ENCODE measurements at regions not wholly inside any gene's neighbourhood (a gene's known extent, or its start where the extent isn't known, plus 50 kb on each side); places are given as distances from the start of the nearest gene placed in this dataset.
A peak's percentile ranks its signal among the peaks of the same experiment; 100 is the strongest.

DNA sequence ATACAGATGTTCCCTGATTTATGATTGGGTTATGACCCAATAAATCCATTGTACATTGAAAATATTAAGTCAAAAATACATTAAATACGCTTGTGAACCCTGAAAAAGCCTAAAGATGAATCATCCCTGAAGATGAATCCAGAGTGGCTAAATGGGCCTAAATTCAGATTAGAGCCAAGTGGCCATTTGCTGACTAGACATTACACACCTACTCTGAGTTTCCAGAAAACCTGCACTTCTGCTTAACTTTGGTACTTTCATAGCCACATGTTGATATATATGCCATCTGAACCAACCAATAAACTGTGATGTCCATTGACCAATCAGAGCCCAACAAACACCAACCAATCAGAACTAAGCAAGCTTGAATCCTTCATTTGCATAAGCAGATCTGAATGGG is 106.9 kb downstream of the WT1 start:
- H3K4me1 ChIP-seq (ENCODE audit: insufficient read depth, low read length), result peaks cover 39% of the 10 kb centered on the region
- H3K9me3 ChIP-seq (ENCODE audit: insufficient read depth, low read length, severe bottlenecking), result no peaks in the 10 kb centered on the region
- ATAC-seq (ENCODE audit: insufficient read depth, low read depth) (no peak), DNase-seq (no peak)
- H4K20me1 ChIP-seq (ENCODE audit: insufficient read depth, low read length), result no peaks in the 10 kb centered on the region
- TF ChIP-seq, protein P1, sequence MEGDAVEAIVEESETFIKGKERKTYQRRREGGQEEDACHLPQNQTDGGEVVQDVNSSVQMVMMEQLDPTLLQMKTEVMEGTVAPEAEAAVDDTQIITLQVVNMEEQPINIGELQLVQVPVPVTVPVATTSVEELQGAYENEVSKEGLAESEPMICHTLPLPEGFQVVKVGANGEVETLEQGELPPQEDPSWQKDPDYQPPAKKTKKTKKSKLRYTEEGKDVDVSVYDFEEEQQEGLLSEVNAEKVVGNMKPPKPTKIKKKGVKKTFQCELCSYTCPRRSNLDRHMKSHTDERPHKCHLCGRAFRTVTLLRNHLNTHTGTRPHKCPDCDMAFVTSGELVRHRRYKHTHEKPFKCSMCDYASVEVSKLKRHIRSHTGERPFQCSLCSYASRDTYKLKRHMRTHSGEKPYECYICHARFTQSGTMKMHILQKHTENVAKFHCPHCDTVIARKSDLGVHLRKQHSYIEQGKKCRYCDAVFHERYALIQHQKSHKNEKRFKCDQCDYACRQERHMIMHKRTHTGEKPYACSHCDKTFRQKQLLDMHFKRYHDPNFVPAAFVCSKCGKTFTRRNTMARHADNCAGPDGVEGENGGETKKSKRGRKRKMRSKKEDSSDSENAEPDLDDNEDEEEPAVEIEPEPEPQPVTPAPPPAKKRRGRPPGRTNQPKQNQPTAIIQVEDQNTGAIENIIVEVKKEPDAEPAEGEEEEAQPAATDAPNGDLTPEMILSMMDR (IDR thresholded peaks at IDR 0.05; ENCODE audit: borderline replicate concordance, extremely low read depth, low read length, poor library complexity, severe bottlenecking), result no peak
- no peak for TF ChIP-seq EZH2 (IDR thresholded peaks at IDR 0.05; ENCODE audit: borderline replicate concordance, low read depth, low read length, severe bottlenecking)
- H2AFZ ChIP-seq (ENCODE audit: low read depth, low read length), result no peak overlapping the region
- no peak overlapping the region for H3K27ac ChIP-seq (ENCODE audit: low read length)
- no peaks in the 10 kb centered on the region for H3K27me3 ChIP-seq (ENCODE audit: insufficient read depth, low read length, poor library complexity)
- H3K79me2 ChIP-seq (ENCODE audit: insufficient read depth, low read length), result no peaks in the 10 kb centered on the region
- no peak overlapping the region for H3K4me2 ChIP-seq (ENCODE audit: insufficient read depth, low read length)
- no peaks in the 10 kb centered on the region for H3K36me3 ChIP-seq (ENCODE audit: insufficient read depth, low read length)
- no peak overlapping the region for H3K9ac ChIP-seq (ENCODE audit: low read depth, low read length)
- no peak overlapping the region for H3K4me3 ChIP-seq (ENCODE audit: low read depth in 1 of 2, low read length in 2 of 2)

DNA sequence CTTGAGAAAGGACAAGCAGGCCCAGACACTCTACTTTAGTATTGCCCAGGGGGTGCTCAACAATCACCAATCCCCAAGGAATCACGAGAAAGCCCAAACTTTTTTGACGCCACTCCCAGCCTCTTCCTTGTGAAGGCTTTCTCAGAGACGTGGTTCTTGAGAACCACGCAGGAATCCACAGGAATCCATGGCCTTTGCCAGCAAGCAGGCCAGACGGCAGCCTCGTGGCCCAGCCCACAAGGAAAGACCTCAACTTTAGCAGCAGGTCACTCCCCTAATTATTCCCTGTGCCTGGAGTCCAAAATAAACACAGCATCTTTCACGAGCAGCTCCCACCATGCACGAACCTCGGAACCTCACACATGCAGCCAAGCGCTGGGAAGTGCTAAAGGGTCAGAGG is 104.2 kb downstream of the WT1 start:
- H2AFZ ChIP-seq (ENCODE audit: low read depth, low read length), result peak overlapping the region; percentile 10; the same call in 1 of the 2 replicates
- H3K79me2 ChIP-seq (ENCODE audit: insufficient read depth, low read length), result no peaks in the 10 kb centered on the region
- TF ChIP-seq EZH2 (IDR thresholded peaks at IDR 0.05; ENCODE audit: borderline replicate concordance, low read depth, low read length, severe bottlenecking), result no peak
- TF ChIP-seq, protein P1 (IDR thresholded peaks at IDR 0.05; ENCODE audit: borderline replicate concordance, extremely low read depth, low read length, poor library complexity, severe bottlenecking), result no peak
- H3K4me3 ChIP-seq (ENCODE audit: low read depth in 1 of 2, low read length in 2 of 2), result no peak overlapping the region
- no peak overlapping the region for H3K4me2 ChIP-seq (ENCODE audit: insufficient read depth, low read length)
- ATAC-seq (ENCODE audit: insufficient read depth, low read depth), result no peak
- H3K9ac ChIP-seq (ENCODE audit: low read depth, low read length), result no peak overlapping the region
- H4K20me1 ChIP-seq (ENCODE audit: insufficient read depth, low read length), result no peaks in the 10 kb centered on the region
- 0 out of 2 replicates have a peak, but pooled peaks cover 3% of the 10 kb centered on the region for H3K36me3 ChIP-seq (ENCODE audit: insufficient read depth, low read length)
- DNase-seq, result no peak
- H3K4me1 ChIP-seq (ENCODE audit: insufficient read depth, low read length), result peaks cover 39% of the 10 kb centered on the region
- H3K27me3 ChIP-seq (ENCODE audit: insufficient read depth, low read length, poor library complexity), result no peaks in the 10 kb centered on the region
- peaks cover 8% of the 10 kb centered on the region for H3K9me3 ChIP-seq (ENCODE audit: insufficient read depth, low read length, severe bottlenecking)
- peak overlapping the region; percentile 80 for H3K27ac ChIP-seq (ENCODE audit: low read length)

DNA sequence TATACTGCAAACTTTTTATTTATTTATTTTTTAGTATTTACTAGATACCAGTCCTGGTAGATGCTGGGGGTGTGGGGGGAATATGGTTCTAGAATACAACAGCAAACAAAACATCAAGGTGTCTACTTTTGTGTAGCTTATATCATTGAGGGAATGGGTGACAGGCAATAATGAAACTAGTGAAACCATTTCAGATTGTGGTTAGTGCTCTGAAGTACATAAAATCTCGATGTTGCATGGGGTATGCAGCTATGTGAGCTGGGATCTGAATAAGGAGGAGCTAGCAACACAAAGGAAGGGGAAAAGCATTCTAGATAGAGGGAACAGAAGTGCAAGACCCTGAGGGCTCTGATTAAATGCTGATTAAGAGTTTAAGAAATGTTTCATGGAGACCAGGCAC is 103.5 kb downstream of the WT1 start:
- DNase-seq, result no peak
- TF ChIP-seq, protein P1 (IDR thresholded peaks at IDR 0.05; ENCODE audit: borderline replicate concordance, extremely low read depth, low read length, poor library complexity, severe bottlenecking), result no peak
- TF ChIP-seq EZH2 (IDR thresholded peaks at IDR 0.05; ENCODE audit: borderline replicate concordance, low read depth, low read length, severe bottlenecking), result no peak
- Histone ChIP-seq H4K20me1 (ENCODE audit: insufficient read depth, low read length) (no peaks in the 10 kb centered on the region), H3K79me2 (ENCODE audit: insufficient read depth, low read length) (no peaks in the 10 kb centered on the region), H3K9me3 (ENCODE audit: insufficient read depth, low read length, severe bottlenecking) (peaks cover 8% of the 10 kb centered on the region), H2AFZ (ENCODE audit: low read depth, low read length) (no peak overlapping the region), H3K9ac (ENCODE audit: low read depth, low read length) (0 out of 2 replicates have a peak overlapping the region, but pooled peaks have one; percentile 53), H3K27me3 (ENCODE audit: insufficient read depth, low read length, poor library complexity) (no peaks in the 10 kb centered on the region), H3K4me2 (ENCODE audit: insufficient read depth, low read length) (no peak overlapping the region), H3K36me3 (ENCODE audit: insufficient read depth, low read length) (0 out of 2 replicates have a peak, but pooled peaks cover 3% of the 10 kb centered on the region), H3K4me3 (ENCODE audit: low read depth in 1 of 2, low read length in 2 of 2) (no peak overlapping the region), H3K27ac (ENCODE audit: low read length) (peak overlapping the region; percentile 80), H3K4me1 (ENCODE audit: insufficient read depth, low read length) (peaks cover 39% of the 10 kb centered on the region)
- peak; percentile 54 for ATAC-seq (ENCODE audit: insufficient read depth, low read depth)

DNA sequence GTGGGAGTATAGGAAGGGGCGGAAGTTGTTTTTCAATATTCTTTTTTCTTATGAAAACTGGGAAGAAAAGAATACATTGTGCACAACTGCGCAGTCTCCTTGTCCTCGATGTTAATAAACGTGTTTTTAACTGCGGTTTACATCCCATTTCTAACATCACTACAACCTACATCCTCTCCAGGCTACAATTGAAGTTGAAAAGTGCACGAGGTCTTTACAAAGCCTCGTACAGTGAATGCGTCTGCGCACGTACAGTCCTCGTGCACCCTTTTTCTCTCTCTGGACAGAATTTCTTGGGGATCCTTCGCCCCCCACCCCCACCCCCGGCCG is 102.4 kb downstream of the WT1 start:
- H3K27ac ChIP-seq (ENCODE audit: low read length), result peak overlapping the region; percentile 80
- H3K9me3 ChIP-seq (ENCODE audit: insufficient read depth, low read length, severe bottlenecking), result peaks cover 8% of the 10 kb centered on the region
- peak; percentile 77 for ATAC-seq (ENCODE audit: insufficient read depth, low read depth)
- H2AFZ ChIP-seq (ENCODE audit: low read depth, low read length), result peak overlapping the region; percentile 9
- no peak for TF ChIP-seq EZH2 (IDR thresholded peaks at IDR 0.05; ENCODE audit: borderline replicate concordance, low read depth, low read length, severe bottlenecking)
- TF ChIP-seq, protein P1 (IDR thresholded peaks at IDR 0.05; ENCODE audit: borderline replicate concordance, extremely low read depth, low read length, poor library complexity, severe bottlenecking), result no peak
- H3K79me2 ChIP-seq (ENCODE audit: insufficient read depth, low read length), result no peaks in the 10 kb centered on the region
- no peak overlapping the region for H3K4me3 ChIP-seq (ENCODE audit: low read depth in 1 of 2, low read length in 2 of 2)
- no peak for DNase-seq
- peak overlapping the region; percentile 37 for H3K4me2 ChIP-seq (ENCODE audit: insufficient read depth, low read length)
- H4K20me1 ChIP-seq (ENCODE audit: insufficient read depth, low read length), result no peaks in the 10 kb centered on the region
- no peaks in the 10 kb centered on the region for H3K27me3 ChIP-seq (ENCODE audit: insufficient read depth, low read length, poor library complexity)
- H3K4me1 ChIP-seq (ENCODE audit: insufficient read depth, low read length), result peaks cover 36% of the 10 kb centered on the region
- 0 out of 2 replicates have a peak, but pooled peaks cover 3% of the 10 kb centered on the region for H3K36me3 ChIP-seq (ENCODE audit: insufficient read depth, low read length)
- H3K9ac ChIP-seq (ENCODE audit: low read depth, low read length), result peak overlapping the region; percentile 53

All from DND-41 (cell line).